Vagina (tissue), 2 donors: ENCODE measurements at regions not wholly inside any gene's neighbourhood (a gene's known extent, or its start where the extent isn't known, plus 50 kb on each side); places are given as distances from the start of the nearest gene placed in this dataset.

Experiments
- DNase-seq, 2 donors: peaks; one replicate each; pipeline ENCODE4 v3.0.0-alpha.2; 2017; ENCODE audit errors: extremely low spot score in 2 of 2
- H3K27ac ChIP-seq: fragments of 200-600 bp; sonication (generic); one replicate; pipeline ENCODE4 v1.5.1; 2019
- H3K27me3 ChIP-seq: fragments of 200-600 bp; sonication (generic); one replicate; pipeline ENCODE4 v1.5.1; 2019
- H3K36me3 ChIP-seq, 2 donors: fragments of 200-600 bp; sonication (generic); one replicate each; pipeline ENCODE4 v1.5.1; 2017 to 2019
- H3K4me1 ChIP-seq: fragments of 200-600 bp; sonication (generic); one replicate; pipeline ENCODE4 v1.5.1; 2019
- H3K4me3 ChIP-seq, 2 donors: fragments of 200-600 bp; sonication (generic); 1 replicate in 1 of 2; 2 replicates in 1 of 2; pipeline ENCODE4 v1.5.1; 2016 to 2019
- H3K9me3 ChIP-seq: fragments of 200-600 bp; sonication (generic); one replicate; pipeline ENCODE4 v1.5.1; 2019
- CTCF ChIP-seq, 3 experiments: fragments of 450-650 bp in 2 of 3; fragments of 200-600 bp in 1 of 3; sonication (generic) in 1 of 3; IDR thresholded peaks; one replicate each; pipeline ENCODE4 v1.5.1; 2017 to 2019; ENCODE audit warnings: antibody characterized with exemption in 3 of 3, mild to moderate bottlenecking in 2 of 3, moderate library complexity in 2 of 3
- POLR2A ChIP-seq, 2 donors: fragments of 450-650 bp; IDR thresholded peaks; one replicate each; pipeline ENCODE4 v1.6.1; 2017; ENCODE audit warnings: antibody characterized with exemption in 2 of 2, mild to moderate bottlenecking in 2 of 2, moderate library complexity in 2 of 2
- POLR2AphosphoS5 ChIP-seq, 2 donors: sonication (generic); formaldehyde crosslinking; IDR thresholded peaks; one replicate each; pipeline ENCODE4 v1.9.0; 2017; ENCODE audit warnings: antibody characterized with exemption in 2 of 2, mild to moderate bottlenecking in 2 of 2, low read depth in 1 of 2; ENCODE audit not compliant: insufficient read depth in 1 of 2
- intact Hi-C: fragments of 100-400 bp; cut with DNase I; formaldehyde crosslinking; loops from one replicate; pipeline ENCODE4 v1.15.1; 2023

DNA sequence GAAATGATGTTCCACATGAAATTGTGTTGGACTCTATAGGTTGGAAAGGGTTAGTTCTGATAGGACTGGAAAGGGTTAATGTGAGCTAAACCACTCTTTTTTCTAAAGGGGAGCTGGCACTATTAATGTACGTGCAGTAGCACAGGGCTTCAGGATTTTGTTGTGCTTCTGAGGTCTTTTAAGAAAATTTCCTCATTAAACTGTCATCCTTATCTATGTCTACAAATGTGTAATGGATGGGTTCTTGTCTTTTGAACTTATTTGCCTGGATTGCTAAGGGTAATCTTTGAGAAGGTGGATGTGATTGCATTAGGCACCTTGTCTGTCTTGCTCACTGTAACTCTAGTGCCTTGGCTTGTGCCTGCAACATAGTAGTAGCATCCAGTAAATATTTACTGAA lies 106.0 kb upstream of the SLC4A4 start:
- TF ChIP-seq CTCF (IDR thresholded peaks at IDR 0.05) (no peak), POLR2AphosphoS5 (IDR thresholded peaks at IDR 0.05; ENCODE audit: insufficient read depth in 1 of 2, low read depth in 1 of 2) (no peak), POLR2A (IDR thresholded peaks at IDR 0.05) (no peak)
- intact Hi-C loops, result no loop called here
- Histone ChIP-seq H3K27ac (no peak overlapping the region), H3K27me3 (no peaks in the 10 kb centered on the region), H3K4me1 (peaks cover 21% of the 10 kb centered on the region), H3K36me3 (no peaks in the 10 kb centered on the region), H3K9me3 (no peaks in the 10 kb centered on the region), H3K4me3 (no peak overlapping the region)
- no peak for DNase-seq

GRCh38 chr4:71235311-71236201 lies 103.3 kb upstream of the SLC4A4 start:
- Histone ChIP-seq H3K27ac (no peak overlapping the region), H3K4me1 (peaks cover 13% of the 10 kb centered on the region), H3K9me3 (no peaks in the 10 kb centered on the region), H3K27me3 (no peaks in the 10 kb centered on the region), H3K36me3 (no peaks in the 10 kb centered on the region), H3K4me3 (no peak overlapping the region)
- DNase-seq, result no peak
- no peak for TF ChIP-seq CTCF (IDR thresholded peaks at IDR 0.05)
- no peak for TF ChIP-seq POLR2A (IDR thresholded peaks at IDR 0.05)
- TF ChIP-seq POLR2AphosphoS5 (IDR thresholded peaks at IDR 0.05; ENCODE audit: insufficient read depth in 1 of 2, low read depth in 1 of 2), result no peak
- intact Hi-C loops, result no loop called here

GRCh38 chr4:71236226-71236625 lies 102.6 kb upstream of the SLC4A4 start:
- no peak overlapping the region for H3K4me3 ChIP-seq
- TF ChIP-seq POLR2AphosphoS5 (IDR thresholded peaks at IDR 0.05; ENCODE audit: insufficient read depth in 1 of 2, low read depth in 1 of 2) (no peak), POLR2A (IDR thresholded peaks at IDR 0.05) (no peak), CTCF (IDR thresholded peaks at IDR 0.05) (no peak)
- intact Hi-C loops, result no loop called here
- no peaks in the 10 kb centered on the region for H3K36me3 ChIP-seq
- H3K27ac ChIP-seq, result no peak overlapping the region
- no peaks in the 10 kb centered on the region for H3K9me3 ChIP-seq
- H3K4me1 ChIP-seq, result peaks cover 6% of the 10 kb centered on the region
- no peak for DNase-seq
- H3K27me3 ChIP-seq, result no peaks in the 10 kb centered on the region

GRCh38 chr4:71237641-71238040 lies 101.2 kb upstream of the SLC4A4 start:
- Histone ChIP-seq H3K4me3 (no peak overlapping the region), H3K9me3 (no peaks in the 10 kb centered on the region), H3K27ac (no peak overlapping the region), H3K36me3 (no peaks in the 10 kb centered on the region), H3K4me1 (no peaks in the 10 kb centered on the region), H3K27me3 (no peaks in the 10 kb centered on the region)
- TF ChIP-seq POLR2AphosphoS5 (IDR thresholded peaks at IDR 0.05; ENCODE audit: insufficient read depth in 1 of 2, low read depth in 1 of 2), result no peak
- TF ChIP-seq POLR2A (IDR thresholded peaks at IDR 0.05), result no peak
- no peak for TF ChIP-seq CTCF (IDR thresholded peaks at IDR 0.05)
- no peak for DNase-seq
- intact Hi-C loops, result no loop called here

DNA sequence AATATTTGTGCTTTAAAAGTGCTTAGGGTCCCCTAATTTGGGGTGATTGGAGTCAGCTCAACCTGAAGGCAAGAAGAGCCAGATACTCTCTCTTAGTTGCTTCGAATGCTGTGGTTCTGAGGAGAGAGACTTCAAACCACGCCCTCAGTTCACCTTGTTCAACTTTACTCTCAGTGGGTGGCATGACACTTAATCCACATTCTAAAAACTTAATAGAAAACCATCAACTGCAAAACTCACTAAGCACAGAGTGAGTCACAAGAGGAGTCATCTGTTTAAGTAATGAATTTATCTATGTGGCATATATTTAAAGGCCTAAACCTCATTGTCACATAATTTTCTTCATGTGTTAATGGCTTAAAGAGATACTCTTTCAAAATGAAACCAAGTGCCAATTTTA lies 99.5 kb upstream of the SLC4A4 start:
- no peak for DNase-seq
- Histone ChIP-seq H3K9me3 (no peaks in the 10 kb centered on the region), H3K4me1 (no peaks in the 10 kb centered on the region), H3K36me3 (no peaks in the 10 kb centered on the region), H3K4me3 (no peak overlapping the region), H3K27me3 (no peaks in the 10 kb centered on the region), H3K27ac (no peak overlapping the region)
- intact Hi-C loops, result no loop called here
- no peak for TF ChIP-seq POLR2A (IDR thresholded peaks at IDR 0.05)
- TF ChIP-seq POLR2AphosphoS5 (IDR thresholded peaks at IDR 0.05; ENCODE audit: insufficient read depth in 1 of 2, low read depth in 1 of 2), result no peak
- TF ChIP-seq CTCF (IDR thresholded peaks at IDR 0.05), result no peak
